HG02642 (cell line): ENCODE measurements at regions not wholly inside any gene's neighbourhood (a gene's known extent, or its start where the extent isn't known, plus 50 kb on each side); places are given as distances from the start of the nearest gene placed in this dataset.
"Not testable (repeated sequence)": the region's sequence is repeated elsewhere in the genome, so short reads cannot be mapped to it uniquely, and the experiment has no call there.

Experiments used
- ATAC-seq: cut with Tn5 transposase; IDR thresholded peaks from one replicate; pipeline ENCODE4 v1.9.1; 2021; ENCODE audit warnings: mild to moderate bottlenecking; ENCODE audit not compliant: unreplicated experiment, poor library complexity

GRCh38 chr5:116867825-116868224 is 293.2 kb upstream of the SEMA6A start:
- ATAC-seq, result not testable (repeated sequence)

DNA sequence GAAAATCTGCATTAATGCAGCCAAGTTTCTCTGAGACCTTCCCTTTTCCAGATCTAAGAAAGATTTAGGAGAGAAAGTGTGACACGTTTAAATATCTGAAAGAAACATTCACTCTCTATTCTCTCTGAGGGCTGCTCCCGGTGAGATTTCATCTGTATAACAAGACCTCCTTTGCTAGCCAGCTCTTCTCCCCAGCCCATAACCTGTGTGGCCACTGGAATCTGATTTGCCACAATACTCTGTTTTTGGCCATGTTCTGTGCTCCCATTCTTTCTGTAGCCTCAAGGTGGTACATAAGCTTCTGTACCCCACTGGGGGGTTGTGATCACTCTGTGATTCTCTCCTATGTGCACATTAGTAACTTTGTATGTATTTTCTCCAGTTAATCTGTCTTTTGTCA is 291.0 kb upstream of the SEMA6A start:
- ATAC-seq, result no peak

DNA sequence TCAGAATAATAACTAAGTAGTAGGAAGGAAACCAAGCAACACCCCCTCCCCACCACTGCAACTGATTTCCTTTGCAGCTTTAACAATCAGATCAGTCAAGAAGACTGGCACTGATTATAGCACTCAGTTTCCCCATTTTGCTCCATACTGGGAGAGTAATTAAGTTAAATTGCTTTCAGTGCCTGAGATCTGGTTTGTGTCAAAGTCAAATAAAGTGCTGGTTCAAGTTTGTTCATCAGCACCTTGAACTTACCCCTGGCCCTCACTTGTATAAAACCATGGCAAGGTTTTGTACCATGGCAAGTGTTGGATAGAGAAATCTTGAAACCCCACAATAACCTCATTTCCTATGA is 290.2 kb upstream of the SEMA6A start:
- ATAC-seq, result no peak

DNA sequence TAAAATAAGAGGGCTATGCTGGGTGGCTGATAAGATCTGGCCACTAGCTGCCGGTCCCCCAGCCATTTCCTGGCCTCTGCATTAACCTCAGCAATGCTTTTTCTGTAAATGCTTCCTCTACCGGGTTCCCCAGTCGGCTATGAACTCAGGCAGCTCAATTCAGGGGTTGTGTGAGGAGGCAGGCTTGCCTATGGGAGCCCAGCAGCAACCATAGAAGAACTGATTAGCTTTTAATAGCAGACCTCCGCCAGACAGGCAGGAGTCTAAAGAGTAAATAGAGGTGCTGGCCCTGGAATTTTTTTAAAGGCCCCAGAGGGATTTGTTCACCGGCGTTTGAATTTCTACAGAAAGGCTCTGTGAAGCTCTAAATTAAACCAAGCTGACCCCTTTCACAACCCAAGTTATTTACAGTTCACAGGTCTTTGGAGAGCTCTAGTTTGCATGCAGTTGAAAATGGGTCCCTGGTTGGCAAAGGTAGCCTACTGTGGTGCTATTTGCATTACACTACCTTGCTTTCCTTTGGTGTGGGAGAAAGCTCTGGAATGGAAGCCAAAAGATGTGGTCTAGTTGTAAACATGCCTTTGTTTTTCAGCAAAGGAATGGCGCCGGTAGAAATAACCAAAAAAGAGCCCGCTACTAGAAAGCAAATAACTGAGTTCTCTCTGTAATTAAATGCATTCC is 289.7 kb upstream of the SEMA6A start:
- no peak for ATAC-seq

DNA sequence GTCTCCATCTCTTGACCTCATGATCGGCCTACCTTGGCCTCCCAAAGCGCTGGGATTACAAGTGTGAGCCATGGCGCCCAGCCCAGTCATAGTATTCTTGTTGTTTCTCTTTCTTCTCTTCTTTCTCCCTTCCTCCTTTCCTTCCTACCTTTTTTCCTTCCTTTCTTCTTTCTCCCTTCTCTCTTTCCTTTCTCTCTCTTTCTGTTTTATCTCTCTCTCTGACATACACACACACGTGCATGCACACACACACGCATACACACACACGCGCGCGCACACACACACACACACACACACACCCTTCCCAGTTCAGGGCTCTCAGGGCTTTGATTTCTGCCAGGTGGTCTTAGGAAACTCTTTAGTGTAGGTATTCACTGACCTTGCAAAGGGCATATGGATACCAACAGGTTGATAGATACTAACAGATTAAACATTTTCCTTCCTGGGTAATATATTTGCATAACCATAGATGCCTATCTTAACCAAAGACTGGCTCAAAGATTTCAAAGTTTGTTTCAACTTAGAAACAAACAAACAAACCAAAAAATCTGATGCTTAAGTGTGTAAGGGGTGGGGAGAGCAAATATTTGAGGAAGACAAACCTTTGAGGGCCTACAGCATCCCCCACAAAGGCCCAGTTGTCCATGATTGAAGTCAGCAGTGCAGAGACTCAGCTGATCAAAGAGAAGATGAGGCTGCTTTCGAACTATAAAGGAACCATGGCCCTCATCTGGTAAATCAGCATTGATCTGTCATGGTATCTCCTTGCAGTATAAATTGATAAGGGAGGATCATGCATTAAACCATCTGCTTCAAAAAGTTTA is 288.2 kb upstream of the SEMA6A start:
- no peak for ATAC-seq

DNA sequence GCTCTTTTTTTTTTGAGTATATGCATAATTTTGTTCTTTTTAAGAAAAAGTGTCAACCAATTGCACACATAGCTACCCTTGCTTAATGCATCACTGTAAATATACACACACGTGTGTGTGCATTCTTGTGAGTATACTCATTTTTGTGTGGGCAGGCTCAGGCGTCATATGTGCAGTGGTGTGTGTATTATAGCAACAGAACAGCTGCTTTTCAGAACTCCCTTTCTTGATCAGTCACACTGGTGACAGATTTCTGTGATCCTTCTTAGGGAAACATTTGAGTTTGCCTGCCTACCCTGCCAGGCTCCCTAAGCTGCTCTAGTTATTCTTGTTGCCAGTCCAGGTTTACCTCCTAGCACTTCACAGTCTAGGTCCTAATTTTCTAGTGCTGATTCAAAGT is 287.0 kb upstream of the SEMA6A start:
- ATAC-seq, result no peak

DNA sequence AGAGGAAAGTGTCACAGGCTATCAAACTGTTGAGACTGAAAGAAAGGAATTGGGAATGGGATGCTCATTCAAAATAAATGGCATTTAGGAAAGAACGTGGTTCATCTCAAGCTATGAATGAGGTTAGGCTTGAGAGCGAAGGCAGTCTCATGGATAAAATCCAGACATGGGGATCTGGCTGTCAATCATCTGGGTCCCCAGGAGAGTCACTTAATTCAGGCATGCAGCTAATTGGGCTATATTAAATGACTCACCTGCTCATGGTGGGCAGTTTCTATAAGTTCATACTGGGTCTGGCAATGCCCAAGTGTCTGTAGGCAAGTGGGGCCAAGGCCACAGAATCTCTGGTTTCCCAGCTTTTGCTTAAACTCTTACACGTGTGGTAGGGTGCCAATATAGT is 286.5 kb upstream of the SEMA6A start:
- no peak for ATAC-seq

- ATAC-seq, result no peak
Measured at GRCh38 chr5:116859666-116860320, 285.2 kb upstream of the SEMA6A start.

DNA sequence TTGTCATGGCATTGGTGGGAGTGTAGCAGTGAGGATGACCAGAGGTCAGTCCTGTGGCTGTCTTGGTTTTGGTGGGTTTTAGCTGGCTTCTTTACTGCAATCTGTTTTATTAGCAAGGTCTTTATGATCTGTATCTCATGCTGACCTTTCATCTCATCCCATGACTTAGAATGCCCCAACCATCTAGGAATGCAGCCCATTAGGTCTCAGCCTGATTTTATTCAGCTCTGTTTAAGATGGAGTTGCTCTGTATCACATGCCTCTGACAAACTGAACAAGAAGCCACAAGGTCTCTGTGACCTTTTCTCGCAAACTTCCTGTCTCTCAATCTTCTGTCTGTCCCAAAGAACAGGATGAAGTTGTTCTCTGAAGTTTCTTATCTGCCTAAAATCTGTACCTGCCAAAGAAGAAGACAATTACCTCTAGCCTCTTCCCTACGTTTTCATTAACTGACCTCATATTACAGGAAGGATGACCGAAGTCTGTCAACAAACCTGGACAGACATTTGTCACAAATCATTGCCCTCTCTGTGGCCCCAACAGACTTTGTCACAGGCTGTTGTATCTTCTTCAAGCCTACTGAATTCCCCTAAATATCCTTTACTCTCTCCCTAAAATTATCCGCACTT is 284.2 kb upstream of the SEMA6A start:
- ATAC-seq, result no peak

DNA sequence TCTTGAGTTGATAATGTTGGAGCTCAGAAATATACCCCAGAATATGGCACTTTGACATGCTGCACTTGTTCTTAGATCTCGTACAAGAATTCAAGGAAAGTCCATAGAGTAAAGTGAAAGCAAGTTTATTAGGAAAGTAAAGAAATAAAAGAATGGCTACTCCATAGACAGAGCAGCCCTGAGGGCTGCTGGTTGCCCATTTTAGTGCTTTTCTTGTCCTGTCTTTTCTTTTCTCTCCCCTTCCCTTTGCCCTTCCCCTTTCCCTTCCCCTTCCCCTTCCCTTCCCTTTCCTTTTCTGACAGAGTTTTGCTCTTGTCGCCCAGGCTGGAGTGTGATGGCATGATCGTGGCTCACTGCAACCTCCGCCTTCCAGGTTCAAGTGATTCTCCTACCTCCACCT is 283.4 kb upstream of the SEMA6A start:
- ATAC-seq, result not testable (repeated sequence)

GRCh38 chr5:116856271-116856670 is 281.6 kb upstream of the SEMA6A start:
- ATAC-seq, result no peak

GRCh38 chr5:116853992-116854391 is 279.4 kb upstream of the SEMA6A start:
- ATAC-seq, result no peak

DNA sequence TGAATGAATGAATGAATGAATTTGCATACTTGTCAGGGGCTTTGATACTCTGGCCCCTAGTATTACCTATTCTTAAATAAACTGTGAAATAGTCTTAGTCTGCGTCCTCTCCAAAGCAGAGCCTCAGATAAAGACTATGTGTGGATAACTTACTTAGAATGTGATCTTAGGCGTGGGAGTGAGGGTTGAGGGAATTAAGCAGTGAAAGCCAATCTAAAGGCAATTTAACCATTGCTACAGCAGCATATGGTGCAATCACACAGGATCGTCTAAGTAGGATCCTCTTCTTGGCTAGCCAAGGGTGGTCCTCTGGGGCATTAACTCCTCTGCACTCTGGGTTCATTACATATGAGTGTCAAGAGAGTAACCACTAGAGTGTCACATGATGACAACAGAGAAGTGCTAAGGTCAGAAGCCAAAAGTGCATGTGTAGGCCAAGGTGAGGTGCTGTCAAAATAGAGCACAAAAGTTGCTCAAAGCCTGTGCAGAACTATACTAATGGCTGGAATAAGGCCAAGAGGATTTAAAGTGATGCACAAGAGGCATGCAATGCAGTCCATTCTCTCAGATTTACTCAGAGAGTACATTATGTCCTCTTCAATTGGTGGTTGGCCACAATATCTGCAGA is 274.4 kb upstream of the SEMA6A start:
- no peak for ATAC-seq

DNA sequence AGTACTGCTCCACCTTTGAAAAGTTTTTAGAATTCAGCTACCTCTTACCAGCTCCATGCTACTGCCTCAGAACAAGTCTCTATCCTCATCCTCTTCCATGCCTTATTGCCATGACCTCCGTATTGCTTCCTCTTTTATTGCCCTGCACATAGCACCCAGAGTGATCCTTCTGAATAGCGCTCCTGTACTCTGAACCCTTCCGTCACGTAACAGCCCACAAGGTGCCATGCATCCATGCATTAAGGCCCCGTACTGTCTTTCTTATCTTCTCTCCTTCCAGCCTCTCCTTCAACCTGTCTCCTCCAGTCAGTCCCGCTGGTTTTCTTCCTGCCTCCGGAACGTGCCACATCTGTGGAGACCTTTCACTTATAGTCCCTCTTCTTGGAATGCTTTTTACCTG is 273.3 kb upstream of the SEMA6A start:
- ATAC-seq, result no peak

GRCh38 chr5:116844015-116844414 is 269.4 kb upstream of the SEMA6A start:
- ATAC-seq, result no peak

DNA sequence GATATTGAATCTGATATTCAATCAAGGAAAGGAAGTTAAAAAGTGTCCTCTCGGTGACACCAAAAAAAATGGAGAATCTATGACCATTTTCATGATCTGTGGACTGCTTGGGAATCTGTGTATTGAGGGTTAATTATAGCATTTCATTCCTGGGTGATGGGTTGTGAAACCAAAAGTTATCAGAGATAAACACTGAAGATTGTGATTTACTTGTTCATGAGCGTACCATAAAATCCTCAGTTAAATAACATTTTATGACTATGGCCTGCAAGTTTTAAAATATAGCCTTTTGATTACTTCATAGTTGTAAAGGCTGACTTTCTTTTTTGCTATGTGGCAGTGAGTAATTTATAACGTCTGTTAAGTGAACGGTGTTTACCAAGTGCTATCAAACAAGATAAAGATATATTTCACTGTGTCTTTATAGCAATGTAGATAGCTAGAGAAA is 267.9 kb upstream of the SEMA6A start:
- no peak for ATAC-seq

- ATAC-seq, result no peak
Measured at GRCh38 chr5:116841734-116842133, 267.1 kb upstream of the SEMA6A start.

DNA sequence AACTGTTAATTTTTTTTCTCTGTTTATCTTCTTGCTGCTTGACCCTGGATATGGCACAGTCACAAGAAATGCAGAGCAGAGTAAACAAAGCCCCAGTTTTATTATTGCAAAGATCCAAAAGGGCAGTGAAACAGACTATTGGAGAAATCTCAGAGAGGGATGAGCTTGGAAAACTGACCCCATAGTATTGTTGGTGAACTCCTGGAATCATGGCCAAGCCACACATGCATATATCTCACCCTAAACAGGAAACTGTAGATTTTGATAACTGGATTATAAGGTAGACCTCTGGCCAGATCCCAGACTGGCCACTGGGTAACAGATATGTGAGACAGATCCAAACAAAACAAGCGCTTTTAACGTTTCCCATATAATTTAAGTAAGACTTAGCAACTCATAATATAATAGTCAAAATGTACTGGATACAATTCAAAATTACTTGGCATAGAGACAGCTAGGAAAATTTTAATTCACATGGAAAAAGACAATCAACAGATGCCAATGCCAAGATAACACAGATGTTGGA is 263.5 kb upstream of the SEMA6A start:
- no peak for ATAC-seq

DNA sequence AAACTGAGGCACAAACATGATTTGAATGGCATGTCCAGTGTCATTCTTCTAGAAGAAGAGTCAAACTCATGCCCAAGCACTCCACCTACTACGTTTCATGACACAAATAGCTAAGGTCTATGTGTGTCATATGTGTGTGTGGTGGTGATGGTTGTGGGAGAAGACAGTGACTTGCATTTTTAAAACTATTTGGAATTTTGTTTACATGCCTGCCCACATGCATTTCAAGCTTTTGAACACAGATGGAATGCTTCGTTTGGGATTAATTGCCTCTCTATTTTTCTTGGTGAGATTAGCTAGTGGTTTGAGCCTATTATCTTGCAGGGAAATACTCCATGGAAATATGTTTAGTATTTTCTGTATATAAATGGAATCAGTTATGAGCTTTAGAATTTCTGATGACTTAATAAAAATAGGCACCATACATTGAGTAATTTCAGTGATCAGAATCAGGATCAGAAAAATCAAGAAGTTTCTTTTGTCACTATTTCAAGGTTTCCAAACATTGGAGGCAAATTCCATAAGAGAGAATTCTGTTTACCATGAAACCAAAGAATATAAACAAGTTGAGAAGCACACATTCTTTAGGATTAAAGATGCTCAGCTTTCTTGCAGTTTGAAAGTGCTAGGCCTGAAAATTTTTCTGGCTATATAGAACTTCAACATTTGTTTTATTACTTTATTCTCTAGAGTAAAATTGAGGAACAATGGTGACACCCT is 260.3 kb upstream of the SEMA6A start:
- no peak for ATAC-seq

GRCh38 chr5:116830079-116830478 is 255.5 kb upstream of the SEMA6A start:
- ATAC-seq, result no peak
